ENCODE measurements at regions not wholly inside any gene's neighbourhood (a gene's known extent, or its start where the extent isn't known, plus 50 kb on each side); places are given as distances from the start of the nearest gene placed in this dataset.

DNA sequence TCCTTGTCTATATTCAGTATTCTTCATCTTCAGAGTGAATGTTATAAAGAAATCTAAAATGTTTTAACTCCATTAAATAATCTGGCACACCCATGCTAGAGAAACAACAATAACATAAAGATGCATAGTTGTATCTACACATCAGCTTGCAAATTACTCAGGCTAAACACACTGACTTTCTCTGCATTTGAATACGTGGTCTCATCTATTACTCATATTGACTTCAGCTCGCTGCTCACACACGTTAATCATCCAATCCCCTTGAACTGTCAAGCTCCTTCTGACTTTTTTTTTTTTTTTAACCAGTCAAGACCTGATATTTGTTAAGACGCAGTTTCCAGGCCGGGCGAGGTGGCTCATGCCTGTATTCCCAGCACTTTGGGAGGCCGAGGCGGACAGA, 1137.3 kb upstream of the CADM2 start:
- Mint-ChIP-seq H3K36me3 (no peaks in the 10 kb centered on the region), H3K9me3 (peaks cover 9 to 67% (median 41%) of the 10 kb centered on the region in 6 donors), H3K4me3 (no peak overlapping the region)

DNA sequence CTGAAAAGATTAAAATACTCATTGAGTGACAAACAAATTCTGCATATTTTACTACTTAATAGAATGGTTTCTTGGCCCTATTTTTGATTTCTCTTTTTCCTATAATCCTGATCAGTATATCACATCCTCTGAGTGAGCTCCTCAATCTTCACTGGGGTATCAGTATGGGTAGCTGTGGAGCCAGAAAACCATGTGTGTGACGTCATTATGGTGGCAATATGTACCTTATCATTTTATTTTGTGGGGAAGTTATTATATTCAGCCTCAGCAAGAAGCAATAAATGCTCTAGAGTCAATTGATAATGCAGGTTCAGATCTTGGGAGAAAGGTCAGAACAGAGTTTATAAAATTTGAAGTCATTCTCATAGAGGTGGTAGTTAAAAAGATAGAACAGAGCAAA, 1135.7 kb upstream of the CADM2 start:
- H3K36me3 Mint-ChIP-seq: no peaks in the 10 kb centered on the region
- peaks cover 0 to 3% (median 0%) of the 10 kb centered on the region in 3 donors for H3K27me3 Mint-ChIP-seq (ENCODE audit: low read depth in 3 of 3)
- peaks cover 9 to 63% (median 34%) of the 10 kb centered on the region in 6 donors for H3K9me3 Mint-ChIP-seq
- DNase-seq: no peak
- H3K4me1 Mint-ChIP-seq: no peaks in the 10 kb centered on the region
- H3K27ac Mint-ChIP-seq: no peak overlapping the region
- H3K4me3 Mint-ChIP-seq: no peak overlapping the region

More for the DNA sequence above, 1137.3 kb upstream of the CADM2 start:
- Mint-ChIP-seq H3K4me1 (no peaks in the 10 kb centered on the region), H3K27ac (no peak overlapping the region), H3K27me3 (ENCODE audit: low read depth in 3 of 3) (peaks cover 0 to 3% (median 0%) of the 10 kb centered on the region in 3 donors)
- no peak for DNase-seq

DNA sequence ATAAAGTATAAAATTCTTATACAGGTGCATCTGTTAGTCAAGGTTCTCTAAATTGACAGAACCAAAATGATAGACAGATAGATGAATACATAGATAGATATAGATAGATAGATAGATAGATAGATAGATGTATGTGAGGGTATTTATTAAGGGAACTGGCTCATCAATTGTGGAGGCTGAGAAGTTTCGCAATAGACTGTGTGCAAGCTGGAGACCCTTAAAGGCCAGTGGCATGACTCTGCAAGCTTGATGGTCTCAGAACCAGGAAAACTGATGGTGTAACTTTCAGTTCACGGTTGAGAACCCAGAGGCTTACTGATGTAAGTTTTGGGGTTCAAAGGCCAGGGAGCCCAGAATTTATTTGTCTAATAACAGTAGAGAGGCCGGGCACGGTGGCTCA, 1123.7 kb upstream of the CADM2 start:
- peaks cover 9 to 31% (median 16%) of the 10 kb centered on the region in 6 donors for H3K9me3 Mint-ChIP-seq
- H3K4me3 Mint-ChIP-seq: no peak overlapping the region
- H3K27me3 Mint-ChIP-seq (ENCODE audit: low read depth in 3 of 3): peaks cover 0 to 3% (median 0%) of the 10 kb centered on the region in 3 donors
- no peak overlapping the region for H3K27ac Mint-ChIP-seq
- no peak for DNase-seq
- H3K36me3 Mint-ChIP-seq: no peaks in the 10 kb centered on the region
- no peaks in the 10 kb centered on the region for H3K4me1 Mint-ChIP-seq

- DNase-seq: no peak
- H3K27me3 Mint-ChIP-seq (ENCODE audit: low read depth in 3 of 3): peaks cover 0 to 2% (median 0%) of the 10 kb centered on the region in 3 donors
- no peaks in the 10 kb centered on the region for H3K36me3 Mint-ChIP-seq
- peaks cover 5 to 37% (median 24%) of the 10 kb centered on the region in 6 donors for H3K9me3 Mint-ChIP-seq
- no peak overlapping the region for H3K4me3 Mint-ChIP-seq
- H3K27ac Mint-ChIP-seq: no peak overlapping the region
- no peaks in the 10 kb centered on the region for H3K4me1 Mint-ChIP-seq
These were observed 1116.3 kb upstream of the CADM2 start for GRCh38 chr3:83842511-83842910.

DNA sequence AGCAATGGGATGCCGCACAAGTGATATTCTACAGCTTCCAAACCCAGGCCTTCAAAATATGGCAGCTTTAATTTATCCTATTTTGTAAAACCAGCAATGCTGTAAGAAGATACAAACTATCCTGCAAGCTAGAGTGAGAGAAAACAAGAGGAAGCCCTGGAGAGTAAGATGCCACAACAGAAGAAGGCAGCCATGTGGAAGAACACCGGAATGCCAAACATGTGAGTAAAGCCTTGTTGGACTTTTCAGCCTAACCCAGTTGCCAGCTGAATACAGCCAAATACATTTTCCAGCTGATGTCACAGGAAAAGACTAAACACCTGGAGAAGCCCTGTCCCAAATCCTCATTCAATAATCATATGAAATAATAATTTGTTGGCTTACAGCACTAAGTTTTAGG, 1115.1 kb upstream of the CADM2 start:
- Mint-ChIP-seq H3K9me3 (peaks cover 5 to 39% (median 23%) of the 10 kb centered on the region in 6 donors), H3K36me3 (no peaks in the 10 kb centered on the region), H3K27me3 (ENCODE audit: low read depth in 3 of 3) (peaks cover 0 to 2% (median 0%) of the 10 kb centered on the region in 3 donors), H3K27ac (no peak overlapping the region), H3K4me1 (no peaks in the 10 kb centered on the region), H3K4me3 (no peak overlapping the region)
- no peak for DNase-seq

- H3K4me3 Mint-ChIP-seq: no peak overlapping the region
- peaks cover 5 to 58% (median 21%) of the 10 kb centered on the region in 6 donors for H3K9me3 Mint-ChIP-seq
- H3K36me3 Mint-ChIP-seq: no peaks in the 10 kb centered on the region
- no peak overlapping the region for H3K27ac Mint-ChIP-seq
- no peaks in the 10 kb centered on the region for H3K4me1 Mint-ChIP-seq
- H3K27me3 Mint-ChIP-seq (ENCODE audit: low read depth in 3 of 3): peaks cover 0 to 2% (median 0%) of the 10 kb centered on the region in 3 donors
- no peak for DNase-seq
These were observed 1109.6 kb upstream of the CADM2 start for GRCh38 chr3:83849106-83849730.

- no peak overlapping the region for H3K4me3 Mint-ChIP-seq
- peaks cover 6 to 59% (median 48%) of the 10 kb centered on the region in 6 donors for H3K9me3 Mint-ChIP-seq
- no peak overlapping the region for H3K27ac Mint-ChIP-seq
- H3K36me3 Mint-ChIP-seq: no peaks in the 10 kb centered on the region
- H3K27me3 Mint-ChIP-seq (ENCODE audit: low read depth in 3 of 3): no peaks in the 10 kb centered on the region
- DNase-seq: no peak
- no peaks in the 10 kb centered on the region for H3K4me1 Mint-ChIP-seq
These were observed 1095.4 kb upstream of the CADM2 start for GRCh38 chr3:83863380-83863779.

DNA sequence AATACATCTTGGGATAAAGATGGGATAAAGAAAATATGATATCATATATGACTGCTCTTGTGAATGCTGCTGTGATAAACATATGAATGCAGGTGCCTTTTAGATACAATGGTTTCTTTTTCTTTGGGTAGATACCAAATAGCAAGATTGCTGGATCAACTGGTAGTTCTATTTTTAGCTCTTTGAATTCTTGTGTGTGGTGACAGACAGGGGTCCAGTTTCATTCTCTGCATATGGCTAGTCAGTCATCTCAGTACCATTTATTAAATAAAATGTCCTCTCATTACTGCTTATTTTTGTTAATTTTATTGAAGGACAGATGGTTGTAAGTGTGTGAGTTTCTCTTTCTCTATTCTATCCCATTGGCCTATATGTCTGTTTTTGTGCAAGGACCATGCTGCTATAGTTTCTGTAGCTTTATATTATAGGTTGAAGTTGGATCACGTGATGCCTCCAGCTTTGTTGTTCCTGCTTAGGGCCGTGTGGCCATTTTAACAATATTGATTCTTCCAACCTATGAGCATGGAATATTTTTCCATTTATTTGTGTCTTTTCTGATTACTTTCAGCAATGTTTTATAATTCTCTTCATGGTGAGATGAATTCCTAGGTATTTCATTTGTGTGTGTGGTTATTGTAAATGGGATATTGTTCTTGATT, 1089.8 kb upstream of the CADM2 start:
- Mint-ChIP-seq H3K4me3 (no peak overlapping the region), H3K36me3 (no peaks in the 10 kb centered on the region), H3K9me3 (peaks cover 7 to 55% (median 29%) of the 10 kb centered on the region in 6 donors), H3K4me1 (no peaks in the 10 kb centered on the region), H3K27me3 (ENCODE audit: low read depth in 3 of 3) (no peaks in the 10 kb centered on the region), H3K27ac (no peak overlapping the region)
- no peak for DNase-seq

DNA sequence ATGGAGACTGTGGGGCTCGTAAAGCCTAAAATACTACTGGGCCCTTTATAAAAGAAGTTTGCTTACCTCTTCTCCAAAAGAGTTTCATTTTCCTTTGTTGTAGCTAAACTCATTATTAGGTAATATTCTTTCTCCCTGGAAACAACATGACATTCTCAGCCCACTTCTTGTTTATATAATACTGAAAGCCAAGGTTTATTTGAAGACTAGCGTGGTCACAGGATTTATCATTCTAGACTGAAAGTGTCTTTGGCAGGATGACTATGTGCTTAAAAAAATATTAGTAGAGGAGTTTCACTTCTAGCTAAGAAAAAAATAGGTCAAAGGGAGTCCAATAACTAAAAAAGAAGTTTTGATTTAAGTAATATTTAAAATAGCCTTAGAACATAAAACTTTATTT, 1085.2 kb upstream of the CADM2 start:
- no peak overlapping the region for H3K4me3 Mint-ChIP-seq
- H3K36me3 Mint-ChIP-seq: no peaks in the 10 kb centered on the region
- H3K27ac Mint-ChIP-seq: no peak overlapping the region
- H3K4me1 Mint-ChIP-seq: no peaks in the 10 kb centered on the region
- H3K27me3 Mint-ChIP-seq (ENCODE audit: low read depth in 3 of 3): no peaks in the 10 kb centered on the region
- peaks cover 8 to 53% (median 29%) of the 10 kb centered on the region in 6 donors for H3K9me3 Mint-ChIP-seq
- no peak for DNase-seq

DNA sequence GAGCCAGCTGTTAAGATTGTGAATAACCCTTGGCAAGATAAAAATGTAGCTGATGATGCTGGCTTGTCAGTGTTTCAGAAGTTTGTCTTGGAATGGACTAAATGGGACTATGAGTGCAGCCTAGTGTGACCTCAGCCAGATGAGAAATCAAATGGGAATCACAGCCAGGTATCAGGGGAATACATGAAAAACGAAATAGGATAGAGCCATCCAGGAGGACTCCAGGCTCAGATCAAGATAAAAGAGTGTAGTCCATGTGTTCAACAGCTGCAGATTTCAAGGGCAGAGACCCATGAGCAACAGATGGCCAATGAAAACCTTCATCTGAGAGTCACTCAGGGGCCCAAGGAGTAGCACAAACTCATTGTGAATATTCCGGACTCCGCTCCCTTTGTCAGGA, 1080.9 kb upstream of the CADM2 start:
- H3K27me3 Mint-ChIP-seq (ENCODE audit: low read depth in 3 of 3): no peaks in the 10 kb centered on the region
- DNase-seq: no peak
- no peak overlapping the region for H3K4me3 Mint-ChIP-seq
- no peaks in the 10 kb centered on the region for H3K4me1 Mint-ChIP-seq
- no peak overlapping the region for H3K27ac Mint-ChIP-seq
- no peaks in the 10 kb centered on the region for H3K36me3 Mint-ChIP-seq
- H3K9me3 Mint-ChIP-seq: peaks cover 8 to 45% (median 23%) of the 10 kb centered on the region in 6 donors

DNA sequence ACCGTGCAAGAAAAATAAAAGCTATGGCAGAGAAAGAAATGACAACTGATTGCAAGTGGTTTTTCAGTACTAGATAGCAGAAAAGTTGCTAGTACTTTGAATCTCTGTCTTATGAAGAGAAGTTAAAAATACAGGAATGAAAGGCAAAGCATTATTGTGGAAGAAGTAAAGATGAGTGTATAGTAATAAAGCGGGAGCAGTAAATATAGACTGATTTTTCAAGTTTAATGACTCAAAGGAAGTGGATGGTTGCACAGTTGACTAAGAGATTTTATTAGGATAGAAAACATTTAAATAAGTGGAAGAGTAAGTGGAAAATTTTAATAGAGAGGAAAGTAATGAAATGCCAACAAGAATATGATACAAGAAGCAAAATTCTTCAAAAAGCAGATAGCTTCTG, 1076.1 kb upstream of the CADM2 start:
- no peak for DNase-seq

GRCh38 chr3:83890039-83890762, 1068.6 kb upstream of the CADM2 start:
- Mint-ChIP-seq H3K4me1 (no peaks in the 10 kb centered on the region), H3K9me3 (peaks cover 5 to 52% (median 28%) of the 10 kb centered on the region in 6 donors), H3K27me3 (ENCODE audit: low read depth in 3 of 3) (no peaks in the 10 kb centered on the region), H3K36me3 (no peaks in the 10 kb centered on the region), H3K4me3 (no peak overlapping the region), H3K27ac (no peak overlapping the region)
- DNase-seq: no peak

More for the DNA sequence above, 1076.1 kb upstream of the CADM2 start:
- Mint-ChIP-seq H3K9me3 (peaks cover 11 to 47% (median 28%) of the 10 kb centered on the region in 6 donors), H3K27ac (no peak overlapping the region), H3K27me3 (ENCODE audit: low read depth in 3 of 3) (no peaks in the 10 kb centered on the region), H3K4me1 (no peaks in the 10 kb centered on the region), H3K36me3 (no peaks in the 10 kb centered on the region), H3K4me3 (no peak overlapping the region)

DNA sequence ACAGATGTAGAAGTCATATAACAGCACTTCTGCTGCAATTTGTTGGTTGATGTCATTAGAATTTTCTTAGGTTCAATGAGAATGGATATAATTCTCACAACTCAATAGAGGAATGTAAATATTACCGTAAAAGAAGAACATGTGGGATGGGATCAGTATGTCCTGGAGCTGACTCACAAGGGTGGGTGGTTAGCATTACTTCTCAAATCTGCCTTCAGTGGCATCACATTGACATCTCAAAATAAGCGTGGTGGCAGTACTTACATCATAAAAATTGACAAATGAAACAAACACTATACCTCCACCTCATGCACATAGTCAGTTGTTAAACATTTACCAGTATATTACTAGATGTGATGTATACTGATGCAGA, 1068.0 kb upstream of the CADM2 start:
- no peak overlapping the region for H3K27ac Mint-ChIP-seq
- H3K4me1 Mint-ChIP-seq: no peaks in the 10 kb centered on the region
- H3K4me3 Mint-ChIP-seq: no peak overlapping the region
- H3K27me3 Mint-ChIP-seq (ENCODE audit: low read depth in 3 of 3): no peaks in the 10 kb centered on the region
- no peak for DNase-seq
- no peaks in the 10 kb centered on the region for H3K36me3 Mint-ChIP-seq
- H3K9me3 Mint-ChIP-seq: peaks cover 7 to 52% (median 26%) of the 10 kb centered on the region in 6 donors

- Mint-ChIP-seq H3K4me1 (no peaks in the 10 kb centered on the region), H3K27me3 (ENCODE audit: low read depth in 3 of 3) (no peaks in the 10 kb centered on the region), H3K4me3 (no peak overlapping the region), H3K27ac (no peak overlapping the region), H3K36me3 (no peaks in the 10 kb centered on the region), H3K9me3 (peaks cover 2 to 48% (median 25%) of the 10 kb centered on the region in 6 donors)
- DNase-seq: no peak
These were observed 1064.6 kb upstream of the CADM2 start for GRCh38 chr3:83894223-83894622.

Measured in immature natural killer cell (primary cell).